ENCODE measurements at regions not wholly inside any gene's neighbourhood (a gene's known extent, or its start where the extent isn't known, plus 50 kb on each side); places are given as distances from the start of the nearest gene placed in this dataset.

DNA sequence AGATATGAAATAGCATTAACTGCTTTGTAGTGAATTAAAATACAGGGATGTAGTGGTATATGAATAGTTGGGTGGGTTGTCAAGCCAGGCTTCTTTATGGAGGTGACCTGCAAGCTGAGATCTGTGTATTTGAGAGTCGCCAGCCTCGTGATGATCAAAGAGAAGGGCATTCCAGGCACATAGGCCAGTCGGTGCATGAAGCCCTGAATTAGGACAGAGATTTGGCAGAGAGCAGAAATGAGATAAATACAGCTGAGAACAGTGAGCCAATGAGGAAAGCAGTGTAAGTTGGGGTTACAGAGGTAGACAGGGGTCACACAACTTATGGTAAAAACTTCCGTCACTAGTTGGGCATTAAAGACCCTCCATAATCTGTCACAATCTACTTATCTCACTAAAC, 641.9 kb downstream of the OTOL1 start:
- no peak for DNase-seq

DNA sequence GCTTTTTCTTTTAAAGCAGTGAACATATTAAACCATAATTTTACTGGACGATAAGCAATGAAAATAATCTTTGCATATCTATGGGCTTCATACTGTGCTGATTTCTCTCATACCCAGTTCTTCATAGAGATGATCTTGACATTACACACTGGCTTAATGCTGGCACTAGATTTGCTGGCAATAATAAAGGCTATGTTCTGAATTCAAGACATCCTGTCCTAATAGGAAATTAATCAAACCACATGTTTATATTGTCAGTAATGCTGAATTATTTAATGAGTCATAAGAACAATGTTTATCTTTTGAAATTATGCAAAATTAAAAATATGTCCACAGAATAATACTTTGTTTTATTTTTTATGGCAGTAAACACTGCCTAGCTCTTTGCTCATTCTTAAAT, 643.2 kb downstream of the OTOL1 start:
- DNase-seq: no peak

DNA sequence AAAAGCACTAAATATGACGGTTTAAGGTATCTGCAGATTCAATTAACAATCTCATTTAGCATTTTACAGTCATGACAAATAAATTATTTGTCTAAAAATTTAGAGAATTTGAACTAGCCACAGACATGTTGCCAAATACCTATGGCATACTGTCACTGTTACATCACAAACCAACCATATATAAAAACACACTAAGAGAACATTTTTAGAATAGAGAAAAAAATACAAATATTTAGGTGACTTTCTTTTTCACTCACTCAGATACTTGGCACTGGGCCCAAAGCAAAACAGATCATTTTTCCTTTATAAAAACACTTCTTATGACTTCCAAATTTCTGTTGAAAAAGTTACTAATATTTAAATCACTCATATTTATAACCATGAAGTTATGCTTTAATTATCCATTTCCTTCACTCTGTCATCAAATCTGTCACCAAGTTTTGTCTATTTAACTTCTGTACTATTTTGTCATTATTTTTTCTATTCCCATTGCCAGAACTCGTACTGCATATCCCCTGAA, 644.7 kb downstream of the OTOL1 start:
- DNase-seq: no peak

- no peak for DNase-seq
Observed at GRCh38 chr3:162142511-162142910, 645.9 kb downstream of the OTOL1 start.

DNA sequence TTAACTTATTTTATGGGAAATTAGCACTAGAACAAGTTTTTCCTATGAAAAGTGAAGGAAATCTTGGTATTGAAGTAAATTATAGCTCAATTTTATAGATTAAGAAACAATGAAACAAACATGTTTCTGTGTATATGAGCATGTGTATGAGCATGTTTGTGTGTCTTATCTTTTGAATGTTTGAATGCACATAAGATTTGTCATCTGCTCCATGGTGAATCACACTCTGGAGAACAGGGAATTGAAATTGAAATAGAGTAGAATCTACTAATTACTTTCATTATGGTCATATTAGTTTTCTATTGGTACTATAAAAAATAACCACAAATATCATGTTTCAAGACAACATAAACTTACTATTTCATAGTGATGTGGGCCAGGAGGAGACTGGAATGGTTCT, 646.6 kb downstream of the OTOL1 start:
- no peak for DNase-seq

DNA sequence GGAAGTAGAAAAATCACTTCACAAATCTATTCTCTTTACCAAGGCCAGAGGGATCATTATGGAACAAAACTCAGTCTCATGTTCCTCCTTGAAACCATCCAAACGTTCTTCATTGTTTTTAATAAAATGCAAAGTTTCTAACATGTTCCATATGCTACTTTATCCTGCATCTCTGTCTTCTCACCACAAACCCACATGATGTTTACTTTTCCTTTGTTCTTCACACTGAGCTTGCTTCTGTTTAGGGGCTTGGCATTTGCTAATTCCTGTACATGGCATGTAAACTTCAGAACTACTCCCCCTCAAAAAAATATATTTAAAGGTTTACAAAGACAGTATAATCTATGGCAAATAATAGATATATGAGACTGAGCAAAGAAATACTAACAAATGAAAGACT, 651.4 kb downstream of the OTOL1 start:
- no peak for DNase-seq

- no peak for DNase-seq
Observed at GRCh38 chr3:162150790-162151189, 654.2 kb downstream of the OTOL1 start.

DNA sequence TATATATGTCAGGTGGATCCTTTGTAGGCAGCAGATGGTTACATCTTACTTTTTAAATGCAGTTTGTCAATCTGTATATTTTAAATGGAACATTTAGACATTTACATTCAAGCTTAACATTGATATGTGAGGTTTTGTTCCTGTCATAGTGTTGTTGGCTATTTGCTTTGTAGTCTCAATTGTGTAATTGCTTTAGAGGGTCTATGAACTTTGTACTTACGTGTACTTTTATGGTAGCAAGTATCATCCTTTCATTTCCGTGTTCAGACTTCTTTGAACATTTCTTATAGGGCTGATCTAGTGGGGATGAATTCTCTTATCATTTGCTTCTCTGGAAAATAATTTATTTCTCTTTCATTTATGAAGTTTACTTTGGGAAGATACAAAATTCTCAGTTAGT, 656.0 kb downstream of the OTOL1 start:
- no peak for DNase-seq

- DNase-seq: no peak
Observed at GRCh38 chr3:162161595-162161994, 665.0 kb downstream of the OTOL1 start.

DNA sequence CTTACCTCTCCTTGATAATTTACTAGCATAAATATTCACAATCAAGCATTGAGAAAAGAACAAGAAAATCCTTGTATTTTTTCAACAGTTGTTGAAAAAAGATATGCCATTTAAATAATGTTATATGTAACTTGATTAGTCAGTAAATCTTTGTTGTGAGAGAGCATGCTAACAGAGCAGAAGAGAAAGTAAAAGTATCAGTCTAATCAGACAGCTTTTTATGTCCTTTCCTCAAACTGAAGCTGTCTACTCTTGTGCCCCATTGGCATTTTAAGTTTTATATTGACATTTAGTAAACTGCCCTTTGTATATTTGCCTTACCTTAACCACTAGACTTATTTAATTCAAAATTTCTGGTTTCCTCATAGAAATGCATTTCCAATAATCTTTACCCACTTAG, 668.7 kb downstream of the OTOL1 start:
- no peak for DNase-seq

- DNase-seq: no peak
Observed at GRCh38 chr3:162166543-162166942, 669.9 kb downstream of the OTOL1 start.

GRCh38 chr3:162168715-162169114, 672.1 kb downstream of the OTOL1 start:
- no peak for DNase-seq

DNA sequence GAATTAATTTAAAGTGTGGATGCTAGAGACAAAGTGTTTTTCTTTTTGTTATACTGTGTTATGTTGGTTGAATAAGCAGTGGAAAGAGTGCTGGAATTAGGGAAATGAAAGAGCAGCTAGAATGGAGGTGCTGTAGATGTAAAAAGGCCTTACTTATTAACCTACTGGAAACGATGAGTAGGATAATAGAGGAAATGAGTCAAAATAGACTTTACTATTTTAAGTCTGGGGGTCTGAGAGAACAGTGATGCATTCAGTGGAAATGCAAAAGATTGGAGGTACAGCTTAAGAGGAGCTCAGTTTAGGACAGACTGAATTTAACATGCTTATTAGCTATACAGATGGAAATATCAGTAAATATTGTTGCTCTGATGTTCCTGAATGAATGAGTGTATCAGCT, 674.0 kb downstream of the OTOL1 start:
- no peak for DNase-seq

DNA sequence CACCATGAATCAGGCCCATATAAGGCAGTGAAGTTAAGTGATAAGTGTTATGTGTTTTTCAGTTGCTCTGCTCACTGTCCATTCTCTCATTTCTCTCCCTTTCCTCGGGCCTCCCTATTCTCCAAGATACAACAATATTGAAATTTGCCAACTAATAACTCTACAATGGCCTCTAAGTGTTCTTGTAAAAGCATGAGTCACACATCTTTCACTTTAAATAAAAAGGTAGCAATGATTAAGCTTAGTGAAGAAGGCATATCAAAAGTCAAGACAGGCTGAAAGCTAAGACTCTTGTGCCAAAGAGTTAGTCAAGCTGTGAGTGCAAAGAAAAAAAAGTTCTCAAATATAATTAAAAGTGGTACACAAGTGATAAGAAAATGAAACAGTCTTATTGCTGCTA, 675.4 kb downstream of the OTOL1 start:
- no peak for DNase-seq

- no peak for DNase-seq
Observed at GRCh38 chr3:162175145-162175544, 678.5 kb downstream of the OTOL1 start.

GRCh38 chr3:162175878-162176277, 679.3 kb downstream of the OTOL1 start:
- DNase-seq: no peak

GRCh38 chr3:162183440-162183839, 686.8 kb downstream of the OTOL1 start:
- DNase-seq: no peak

GRCh38 chr3:162192340-162193029, 695.9 kb downstream of the OTOL1 start:
- DNase-seq: no peak

DNA sequence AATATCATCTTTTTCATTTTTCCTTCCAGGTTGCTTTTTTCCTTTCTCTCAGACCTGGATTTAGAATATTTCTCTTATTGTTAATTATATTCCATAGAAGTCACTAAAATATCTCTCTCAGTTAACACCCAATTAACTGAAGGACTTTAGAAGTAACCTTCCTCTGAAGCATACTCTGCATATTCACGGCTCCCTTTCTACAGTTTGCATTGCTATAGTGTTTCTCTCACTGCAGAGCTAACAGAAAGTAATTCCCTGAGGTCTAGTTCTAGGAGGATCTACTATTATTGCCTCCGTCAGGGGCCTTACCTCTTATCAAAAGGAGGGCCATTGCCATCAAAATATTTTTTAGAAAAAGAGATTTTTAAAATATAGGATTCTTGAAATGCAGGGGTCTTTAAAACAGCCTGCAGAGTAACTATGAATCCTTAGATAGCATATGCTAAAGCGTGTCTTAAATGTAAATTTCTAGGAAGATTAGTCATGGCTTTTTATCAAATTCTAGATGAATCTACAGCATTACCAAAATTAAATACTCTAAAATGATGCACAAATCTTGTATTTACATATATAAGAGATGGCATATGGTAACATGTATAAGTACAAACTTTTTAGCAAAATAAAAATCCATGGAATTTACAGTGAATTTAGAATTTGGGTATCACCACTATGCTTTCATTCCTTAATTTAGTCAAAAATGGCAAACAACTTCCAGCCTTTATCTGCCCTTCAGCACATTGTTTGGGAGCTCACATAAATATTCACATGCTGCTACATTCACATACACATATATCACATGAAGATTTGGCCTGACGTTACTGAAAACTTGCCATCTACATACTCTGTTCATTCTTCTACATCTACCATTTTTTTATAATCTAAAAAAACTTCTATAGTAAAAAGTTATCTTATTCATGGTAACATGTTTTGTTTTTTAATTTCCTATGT, 696.8 kb downstream of the OTOL1 start:
- no peak for DNase-seq

DNA sequence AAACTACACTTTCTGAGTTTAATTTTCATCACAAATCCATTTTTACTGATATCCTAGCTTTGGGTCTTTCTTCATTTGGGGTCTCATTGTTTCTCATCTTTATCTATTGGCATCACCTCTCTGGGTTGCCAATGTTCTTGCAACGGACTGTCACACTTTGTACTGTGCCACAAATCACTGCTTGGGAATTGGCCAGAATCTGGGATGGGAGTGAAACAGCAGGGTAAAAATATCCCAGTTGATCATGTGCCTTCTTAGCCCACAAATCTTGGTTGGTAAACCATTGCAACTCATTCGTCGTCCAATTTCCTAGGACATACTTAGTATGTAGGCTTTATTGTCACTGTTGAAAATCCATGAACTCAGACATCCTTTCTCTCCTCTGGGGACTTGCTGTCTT, 698.5 kb downstream of the OTOL1 start:
- no peak for DNase-seq

GRCh38 chr3:162196964-162197363, 700.4 kb downstream of the OTOL1 start:
- DNase-seq: no peak

- no peak for DNase-seq
Observed at GRCh38 chr3:162200836-162201235, 704.2 kb downstream of the OTOL1 start.

GRCh38 chr3:162206648-162207047, 710.0 kb downstream of the OTOL1 start:
- DNase-seq: no peak

GRCh38 chr3:162211470-162211869, 714.9 kb downstream of the OTOL1 start:
- DNase-seq: no peak
